Smooth muscle cell (in vitro differentiated cells): ENCODE measurements at regions not wholly inside any gene's neighbourhood (a gene's known extent, or its start where the extent isn't known, plus 50 kb on each side); places are given as distances from the start of the nearest gene placed in this dataset.

ENCODE experiments used
- DNase-seq: peaks from one replicate; lab custom pipeline; 2025; ENCODE audit not compliant: unreplicated experiment; lab: John Stamatoyannopoulos, UW
- H2AFZ ChIP-seq: fragments of 200-600 bp; sonication (generic); 2 replicates; pipeline ENCODE4 v1.6.0; 2016; ENCODE audit warnings: antibody characterized with exemption, low read depth, mild to moderate bottlenecking
- H3F3A ChIP-seq: fragments of 200-600 bp; sonication (generic); 2 replicates; pipeline ENCODE4 v1.6.0; 2017; ENCODE audit warnings: antibody characterized with exemption, low read depth
- H3K27ac ChIP-seq: fragments of 200-600 bp; sonication (generic); 2 replicates; pipeline ENCODE4 v1.5.1; 2016; ENCODE audit warnings: low read depth, mild to moderate bottlenecking
- H3K27me3 ChIP-seq: fragments of 200-600 bp; sonication (generic); 2 replicates; pipeline ENCODE4 v1.6.1; 2016; ENCODE audit warnings: low read depth, mild to moderate bottlenecking
- H3K36me3 ChIP-seq: fragments of 200-600 bp; sonication (generic); 2 replicates; pipeline ENCODE4 v1.5.1; 2016; ENCODE audit warnings: low read depth
- H3K4me1 ChIP-seq: fragments of 200-600 bp; sonication (generic); 2 replicates; pipeline ENCODE4 v1.5.1; 2016; ENCODE audit warnings: low read depth
- H3K4me2 ChIP-seq: fragments of 200-600 bp; sonication (generic); 2 replicates; pipeline ENCODE4 v1.6.0; 2016; ENCODE audit warnings: mild to moderate bottlenecking
- H3K4me3 ChIP-seq: fragments of 200-600 bp; sonication (generic); 2 replicates; pipeline ENCODE4 v1.5.1; 2016; ENCODE audit warnings: mild to moderate bottlenecking
- H3K79me2 ChIP-seq: fragments of 200-600 bp; sonication (generic); 2 replicates; pipeline ENCODE4 v1.6.0; 2016; ENCODE audit warnings: low read depth, mild to moderate bottlenecking
- H3K9ac ChIP-seq: fragments of 200-600 bp; sonication (generic); 2 replicates; pipeline ENCODE4 v1.6.0; 2016; ENCODE audit warnings: low read depth
- H3K9me3 ChIP-seq: fragments of 200-600 bp; sonication (generic); replicated peaks from 2 replicates; pipeline ENCODE4 v1.5.1; 2016; ENCODE audit warnings: low read depth
- H4K20me1 ChIP-seq: fragments of 200-600 bp; sonication (generic); 2 replicates; pipeline ENCODE4 v1.6.0; 2016; ENCODE audit warnings: low read depth
- CTCF ChIP-seq: fragments of 200-600 bp; sonication (generic); IDR thresholded peaks from 2 replicates; pipeline ENCODE4 v1.5.1; 2017; ENCODE audit warnings: borderline replicate concordance, mild to moderate bottlenecking, antibody characterized with exemption; ENCODE audit not compliant: insufficient read depth, poor library complexity, severe bottlenecking
- WGBS: methylation state at CpG from one replicate; pipeline ENCODE4 v1.1.7; 2016; ENCODE audit warnings: low lambda C conversion rate; 5-methylcytosine and 5-hydroxymethylcytosine counted together

- DNase-seq: no peak
- H3K4me2 ChIP-seq: no peak overlapping the region
- H3K79me2 ChIP-seq: no peaks in the 10 kb centered on the region
- no peak overlapping the region for H3K4me3 ChIP-seq
- no peak overlapping the region for H3K27ac ChIP-seq
- H3F3A ChIP-seq: peaks cover 9% of the 10 kb centered on the region
- H2AFZ ChIP-seq: no peak overlapping the region
- no peak for TF ChIP-seq CTCF
- no peaks in the 10 kb centered on the region for H3K9me3 ChIP-seq
- H3K27me3 ChIP-seq: no peaks in the 10 kb centered on the region
- H3K36me3 ChIP-seq: no peaks in the 10 kb centered on the region
- peaks cover 17% of the 10 kb centered on the region for H3K4me1 ChIP-seq
- 71% methylated on average over 8 of the region's 8 CpGs for WGBS
- H3K9ac ChIP-seq: no peak overlapping the region
- no peaks in the 10 kb centered on the region for H4K20me1 ChIP-seq
These were observed 154.9 kb downstream of the WNT5A start for GRCh38 chr3:55332176-55332575.

DNA sequence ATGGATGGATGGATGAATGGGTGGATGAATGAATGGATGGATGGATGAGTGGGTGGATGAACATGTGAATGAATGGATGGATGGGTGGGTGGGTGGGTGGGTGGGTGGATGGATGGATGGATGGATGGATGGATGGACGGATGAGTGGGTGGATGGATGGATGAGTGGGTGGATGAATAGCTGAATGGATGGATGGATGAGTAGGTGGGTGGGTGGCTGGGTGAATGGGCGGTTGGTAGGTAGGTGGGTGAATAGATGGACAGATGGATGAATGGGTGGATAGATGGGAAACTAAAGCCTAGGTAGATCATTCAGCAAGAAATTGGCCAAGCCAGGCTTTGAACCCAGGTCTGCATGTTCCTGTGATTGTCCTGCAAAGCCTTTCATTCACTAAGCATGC lies 155.6 kb downstream of the WNT5A start:
- 100% methylated on average over 2 of the region's 2 CpGs for WGBS

GRCh38 chr3:55330756-55331155 lies 156.3 kb downstream of the WNT5A start:
- Histone ChIP-seq H2AFZ (no peak overlapping the region), H3K36me3 (no peaks in the 10 kb centered on the region), H3K4me3 (no peak overlapping the region), H3K27ac (peak overlapping the region; percentile 95), H3K9me3 (no peaks in the 10 kb centered on the region), H3F3A (peaks cover 9% of the 10 kb centered on the region), H3K9ac (peak overlapping the region; percentile 78), H3K4me2 (peak overlapping the region; percentile 68), H4K20me1 (no peaks in the 10 kb centered on the region), H3K4me1 (peaks cover 17% of the 10 kb centered on the region), H3K79me2 (no peaks in the 10 kb centered on the region), H3K27me3 (no peaks in the 10 kb centered on the region)
- no peak for DNase-seq
- no peak for TF ChIP-seq CTCF
- 9% methylated on average over 3 of the region's 3 CpGs for WGBS

More for the DNA sequence above, 155.6 kb downstream of the WNT5A start:
- Histone ChIP-seq H2AFZ (no peak overlapping the region), H3K4me2 (no peak overlapping the region), H3K27me3 (no peaks in the 10 kb centered on the region), H3K79me2 (no peaks in the 10 kb centered on the region), H4K20me1 (no peaks in the 10 kb centered on the region), H3K9ac (no peak overlapping the region), H3K4me1 (peaks cover 17% of the 10 kb centered on the region), H3K27ac (peak overlapping the region; percentile 95), H3K36me3 (no peaks in the 10 kb centered on the region), H3F3A (peaks cover 9% of the 10 kb centered on the region), H3K4me3 (no peak overlapping the region), H3K9me3 (no peaks in the 10 kb centered on the region)
- no peak for TF ChIP-seq CTCF
- DNase-seq: no peak

DNA sequence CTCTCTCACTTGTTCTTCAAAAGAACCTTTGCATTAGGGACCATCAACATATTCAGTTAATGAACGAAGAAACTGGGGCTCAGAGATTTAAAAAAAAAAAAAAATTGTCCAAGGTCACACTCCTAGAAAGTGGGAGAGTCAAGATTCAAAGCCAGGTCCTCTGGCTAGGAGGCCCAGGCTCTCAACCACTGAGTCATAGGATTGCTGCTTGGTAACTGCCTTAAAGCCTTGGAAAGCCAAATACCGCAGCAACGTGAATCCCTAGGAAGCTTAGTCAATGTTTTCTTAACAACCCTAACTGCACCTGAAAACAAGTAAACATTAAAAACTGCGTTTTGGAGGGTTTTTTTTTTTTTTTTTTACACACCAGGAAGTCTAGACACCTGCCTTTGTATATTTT lies 156.8 kb downstream of the WNT5A start:
- no peaks in the 10 kb centered on the region for H3K79me2 ChIP-seq
- H3K9ac ChIP-seq: peak overlapping the region; percentile 90
- H3K9me3 ChIP-seq: no peaks in the 10 kb centered on the region
- peak overlapping the region; percentile 78 for H3K4me2 ChIP-seq
- WGBS: 9% methylated on average over 4 of the region's 4 CpGs
- H3F3A ChIP-seq: peaks cover 9% of the 10 kb centered on the region
- H3K27me3 ChIP-seq: no peaks in the 10 kb centered on the region
- H3K27ac ChIP-seq: peak overlapping the region; percentile 95
- H3K4me3 ChIP-seq: no peak overlapping the region
- TF ChIP-seq CTCF: no peak
- DNase-seq: no peak
- H3K36me3 ChIP-seq: no peaks in the 10 kb centered on the region
- peaks cover 17% of the 10 kb centered on the region for H3K4me1 ChIP-seq
- H4K20me1 ChIP-seq: no peaks in the 10 kb centered on the region
- no peak overlapping the region for H2AFZ ChIP-seq
